Testis (tissue), 2 donors: ENCODE measurements at regions not wholly inside any gene's neighbourhood (a gene's known extent, or its start where the extent isn't known, plus 50 kb on each side); places are given as distances from the start of the nearest gene placed in this dataset.

Source experiments
- CTCF ChIP-seq, 3 experiments: fragments of 450-650 bp in 2 of 3; fragments of 200-600 bp in 1 of 3; sonication (generic) in 1 of 3; IDR thresholded peaks; one replicate each; pipeline ENCODE4 v1.5.1; 2016 to 2019; ENCODE audit warnings: antibody characterized with exemption in 3 of 3, mild to moderate bottlenecking in 2 of 3, moderate library complexity in 1 of 3
- POLR2A ChIP-seq: fragments of 450-650 bp; IDR thresholded peaks from one replicate; pipeline ENCODE4 v1.6.1; 2017; ENCODE audit warnings: antibody characterized with exemption, mild to moderate bottlenecking, moderate library complexity

- TF ChIP-seq CTCF (IDR thresholded peaks at IDR 0.05): no peak
- TF ChIP-seq POLR2A: no peak
Observed at GRCh38 chr3:106392915-106393314, 524.1 kb upstream of the CBLB start.
